ENCODE measurements at regions not wholly inside any gene's neighbourhood (a gene's known extent, or its start where the extent isn't known, plus 50 kb on each side); places are given as distances from the start of the nearest gene placed in this dataset.
A peak's percentile ranks its signal among the peaks of the same experiment; 100 is the strongest.

DNA sequence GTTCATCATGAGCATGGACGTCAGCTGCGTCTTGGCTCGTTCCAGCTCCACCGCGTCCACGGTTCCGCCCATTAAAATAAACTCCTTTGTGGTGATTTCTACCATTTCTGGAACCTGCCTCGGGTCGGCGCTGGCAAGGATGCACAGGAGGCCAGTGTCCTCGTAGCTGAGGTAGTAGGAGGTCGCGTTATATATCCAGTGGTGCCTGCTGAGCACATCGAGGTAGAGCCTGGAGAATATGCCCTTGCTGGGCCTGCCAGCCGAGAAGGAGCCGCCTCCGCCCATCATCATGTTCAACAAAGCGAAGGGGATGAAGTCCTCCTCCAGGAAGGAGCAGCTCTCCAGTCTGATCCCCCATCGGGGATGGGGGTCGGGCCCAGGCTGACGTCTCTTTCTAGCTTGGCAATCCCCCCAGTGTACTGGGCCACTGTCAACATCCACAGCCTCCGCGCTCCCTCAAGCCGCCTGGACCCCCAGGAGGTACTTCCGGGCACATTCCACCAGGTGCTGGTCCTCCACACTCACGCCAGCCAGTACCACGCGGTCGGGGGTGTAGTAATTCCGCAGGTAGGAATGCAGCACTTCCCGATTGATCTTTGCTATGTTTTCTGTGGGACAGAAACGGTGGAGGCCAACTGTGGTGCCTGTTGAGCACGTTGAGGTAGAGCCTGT lies 120.9 kb upstream of the GRID2 start:
- no peak overlapping the region for H3K4me3 ChIP-seq
- intact Hi-C loops (cut with DNase I) = no loop called here
- H3K27me3 ChIP-seq = no peaks in the 10 kb centered on the region
- H3K9me3 ChIP-seq = no peaks in the 10 kb centered on the region
- DNase-seq (no peak), ATAC-seq (peak; percentile 22)
- no peak overlapping the region for H3K27ac ChIP-seq
- no peaks in the 10 kb centered on the region for H3K36me3 ChIP-seq
- TF ChIP-seq, protein P1, sequence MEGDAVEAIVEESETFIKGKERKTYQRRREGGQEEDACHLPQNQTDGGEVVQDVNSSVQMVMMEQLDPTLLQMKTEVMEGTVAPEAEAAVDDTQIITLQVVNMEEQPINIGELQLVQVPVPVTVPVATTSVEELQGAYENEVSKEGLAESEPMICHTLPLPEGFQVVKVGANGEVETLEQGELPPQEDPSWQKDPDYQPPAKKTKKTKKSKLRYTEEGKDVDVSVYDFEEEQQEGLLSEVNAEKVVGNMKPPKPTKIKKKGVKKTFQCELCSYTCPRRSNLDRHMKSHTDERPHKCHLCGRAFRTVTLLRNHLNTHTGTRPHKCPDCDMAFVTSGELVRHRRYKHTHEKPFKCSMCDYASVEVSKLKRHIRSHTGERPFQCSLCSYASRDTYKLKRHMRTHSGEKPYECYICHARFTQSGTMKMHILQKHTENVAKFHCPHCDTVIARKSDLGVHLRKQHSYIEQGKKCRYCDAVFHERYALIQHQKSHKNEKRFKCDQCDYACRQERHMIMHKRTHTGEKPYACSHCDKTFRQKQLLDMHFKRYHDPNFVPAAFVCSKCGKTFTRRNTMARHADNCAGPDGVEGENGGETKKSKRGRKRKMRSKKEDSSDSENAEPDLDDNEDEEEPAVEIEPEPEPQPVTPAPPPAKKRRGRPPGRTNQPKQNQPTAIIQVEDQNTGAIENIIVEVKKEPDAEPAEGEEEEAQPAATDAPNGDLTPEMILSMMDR (IDR thresholded peaks at IDR 0.05) = no peak
- no peaks in the 10 kb centered on the region for H3K4me1 ChIP-seq

GRCh38 chr4:92183825-92184224 lies 119.9 kb upstream of the GRID2 start:
- TF ChIP-seq, protein P1 (IDR thresholded peaks at IDR 0.05) = no peak
- Histone ChIP-seq H3K4me1 (no peaks in the 10 kb centered on the region), H3K4me3 (no peak overlapping the region), H3K27me3 (no peaks in the 10 kb centered on the region), H3K27ac (no peak overlapping the region), H3K36me3 (no peaks in the 10 kb centered on the region), H3K9me3 (no peaks in the 10 kb centered on the region)
- intact Hi-C loops (cut with DNase I) = no loop called here
- DNase-seq (no peak), ATAC-seq (no peak)

DNA sequence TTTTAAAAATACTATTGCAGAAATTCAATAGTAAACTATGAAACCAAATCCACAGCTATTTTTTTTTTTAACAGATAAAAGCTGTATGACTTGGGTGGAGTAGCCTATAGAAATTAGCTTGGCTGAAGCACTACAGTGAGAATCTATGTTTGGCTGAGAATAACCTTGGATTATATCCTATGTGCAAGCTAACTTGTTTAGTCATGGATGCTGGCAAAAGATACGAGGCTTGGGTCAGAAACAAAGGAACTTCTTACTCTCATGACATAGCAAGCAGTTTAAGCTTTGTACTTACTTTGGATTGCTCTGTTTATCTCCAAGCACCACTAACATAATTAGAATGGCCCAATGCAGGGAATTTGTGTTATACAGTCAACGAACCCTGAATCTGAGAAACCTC lies 119.2 kb upstream of the GRID2 start:
- ATAC-seq (no peak), DNase-seq (no peak)
- TF ChIP-seq, protein P1 (IDR thresholded peaks at IDR 0.05) = no peak
- Histone ChIP-seq H3K27me3 (no peaks in the 10 kb centered on the region), H3K4me1 (no peaks in the 10 kb centered on the region), H3K9me3 (no peaks in the 10 kb centered on the region), H3K4me3 (no peak overlapping the region), H3K36me3 (no peaks in the 10 kb centered on the region), H3K27ac (no peak overlapping the region)
- intact Hi-C loops (cut with DNase I) = no loop called here

GRCh38 chr4:92186239-92186638 lies 117.5 kb upstream of the GRID2 start:
- Histone ChIP-seq H3K4me3 (no peak overlapping the region), H3K9me3 (no peaks in the 10 kb centered on the region), H3K27me3 (no peaks in the 10 kb centered on the region), H3K36me3 (no peaks in the 10 kb centered on the region), H3K27ac (no peak overlapping the region), H3K4me1 (no peaks in the 10 kb centered on the region)
- no peak for ATAC-seq
- DNase-seq = no peak
- TF ChIP-seq, protein P1 (IDR thresholded peaks at IDR 0.05) = no peak
- intact Hi-C loops (cut with DNase I) = no loop called here

DNA sequence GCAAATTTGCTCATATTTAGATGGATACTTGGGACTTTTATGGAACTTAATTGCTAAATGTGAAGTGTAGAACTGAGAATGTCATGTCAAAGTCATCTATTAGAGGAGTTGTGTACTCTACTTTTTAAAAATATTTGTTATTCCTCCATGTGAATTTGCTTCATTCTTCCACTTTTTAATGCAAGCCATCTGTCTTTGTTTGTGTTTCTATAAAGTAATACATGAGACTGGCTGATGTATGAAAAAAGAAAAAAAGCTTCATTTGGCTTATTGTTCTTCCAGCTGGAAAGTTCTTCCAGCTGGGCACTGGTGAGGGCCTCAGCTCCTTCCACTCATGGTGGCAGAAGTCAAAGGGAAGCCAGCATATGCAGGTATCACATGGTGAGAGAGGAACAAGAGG lies 114.6 kb upstream of the GRID2 start:
- no peak for DNase-seq
- no peaks in the 10 kb centered on the region for H3K4me1 ChIP-seq
- no peak overlapping the region for H3K4me3 ChIP-seq
- TF ChIP-seq, protein P1 (IDR thresholded peaks at IDR 0.05) = no peak
- intact Hi-C loops (cut with DNase I) = no loop called here
- H3K27ac ChIP-seq = no peak overlapping the region
- no peaks in the 10 kb centered on the region for H3K9me3 ChIP-seq
- ATAC-seq = no peak
- H3K27me3 ChIP-seq = no peaks in the 10 kb centered on the region
- H3K36me3 ChIP-seq = no peaks in the 10 kb centered on the region

GRCh38 chr4:92198711-92199110 lies 105.1 kb upstream of the GRID2 start:
- DNase-seq (no peak), ATAC-seq (no peak)
- H3K27ac ChIP-seq = no peak overlapping the region
- TF ChIP-seq, protein P1 (IDR thresholded peaks at IDR 0.05) = no peak
- H3K4me1 ChIP-seq = no peaks in the 10 kb centered on the region
- no peaks in the 10 kb centered on the region for H3K36me3 ChIP-seq
- H3K9me3 ChIP-seq = no peaks in the 10 kb centered on the region
- no peaks in the 10 kb centered on the region for H3K27me3 ChIP-seq
- intact Hi-C loops (cut with DNase I) = no loop called here
- no peak overlapping the region for H3K4me3 ChIP-seq
